SW 1271 (cell line): ENCODE measurements at regions not wholly inside any gene's neighbourhood (a gene's known extent, or its start where the extent isn't known, plus 50 kb on each side); places are given as distances from the start of the nearest gene placed in this dataset.

ENCODE experiments used
- DNase-seq, 2 experiments: peaks; one replicate each; lab custom pipeline; 2025; lab: John Stamatoyannopoulos, UW

GRCh38 chr15:53305101-53305500 is 454.4 kb downstream of the WDR72 start:
- no peak for DNase-seq

DNA sequence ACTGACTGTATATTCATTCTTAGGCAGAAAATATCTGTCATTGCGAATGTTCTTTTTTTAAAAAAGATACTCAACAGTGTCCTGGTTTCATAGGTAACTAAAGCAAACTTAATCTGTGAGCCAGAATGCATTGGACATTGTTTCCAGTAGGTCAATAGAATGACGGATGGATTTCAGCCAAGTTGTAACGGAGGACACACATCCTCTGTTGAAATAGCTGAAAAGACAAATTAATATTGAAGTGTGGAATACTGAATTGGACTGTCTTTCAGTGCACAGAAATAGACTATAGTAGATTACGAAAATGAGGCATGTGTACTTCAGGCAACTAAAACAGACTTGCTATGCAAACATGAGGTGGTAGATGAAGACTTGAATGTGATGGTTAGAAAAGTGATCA is 461.6 kb downstream of the WDR72 start:
- no peak for DNase-seq

DNA sequence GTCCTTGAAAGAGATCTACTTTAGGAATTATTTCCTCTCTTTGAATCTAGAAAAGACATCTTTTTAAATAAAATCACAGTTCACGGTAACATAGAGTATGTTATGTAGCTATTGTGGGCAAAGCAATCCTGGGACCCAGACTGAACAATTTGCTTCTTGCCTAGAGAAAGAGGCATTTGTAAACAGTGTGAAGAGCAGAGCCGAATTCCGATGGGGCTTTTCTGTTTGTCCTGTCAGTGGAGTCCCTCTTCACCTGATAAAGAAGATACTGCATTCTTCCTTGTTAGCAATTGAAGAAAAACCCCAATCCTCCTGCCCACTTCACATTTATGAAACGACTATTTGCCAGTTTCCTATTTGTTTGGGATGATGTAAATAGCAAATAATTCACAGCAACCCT is 462.9 kb downstream of the WDR72 start:
- no peak for DNase-seq

DNA sequence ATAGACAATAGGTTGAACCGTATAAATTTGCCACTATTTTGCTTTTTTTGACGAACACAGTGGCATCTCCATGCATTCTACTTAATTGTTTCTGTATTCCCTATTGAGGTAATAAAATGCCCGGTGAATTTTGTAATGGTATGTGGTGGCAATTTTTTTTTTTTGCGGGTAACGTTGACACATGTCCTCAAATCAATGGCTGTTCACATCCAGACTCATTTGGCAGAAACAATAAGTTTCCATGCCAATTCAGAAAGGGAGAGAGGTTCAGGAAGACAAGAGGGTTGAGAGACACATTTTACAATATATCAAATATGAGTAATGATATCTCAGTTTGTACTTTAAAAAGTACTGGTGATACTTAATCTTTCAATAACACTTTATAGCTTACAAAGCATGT is 463.9 kb downstream of the WDR72 start:
- no peak for DNase-seq

- DNase-seq, result no peak
Observed at GRCh38 chr15:53288542-53288941, 470.9 kb downstream of the WDR72 start.

- DNase-seq, result no peak
Observed at GRCh38 chr15:53274630-53275029, 484.5 kb upstream of the ONECUT1 start.

GRCh38 chr15:53272116-53272515 is 482.0 kb upstream of the ONECUT1 start:
- DNase-seq, result no peak

- DNase-seq, result no peak
Observed at GRCh38 chr15:53266176-53266575, 476.0 kb upstream of the ONECUT1 start.

- no peak for DNase-seq
Observed at GRCh38 chr15:53260647-53261046, 470.5 kb upstream of the ONECUT1 start.

DNA sequence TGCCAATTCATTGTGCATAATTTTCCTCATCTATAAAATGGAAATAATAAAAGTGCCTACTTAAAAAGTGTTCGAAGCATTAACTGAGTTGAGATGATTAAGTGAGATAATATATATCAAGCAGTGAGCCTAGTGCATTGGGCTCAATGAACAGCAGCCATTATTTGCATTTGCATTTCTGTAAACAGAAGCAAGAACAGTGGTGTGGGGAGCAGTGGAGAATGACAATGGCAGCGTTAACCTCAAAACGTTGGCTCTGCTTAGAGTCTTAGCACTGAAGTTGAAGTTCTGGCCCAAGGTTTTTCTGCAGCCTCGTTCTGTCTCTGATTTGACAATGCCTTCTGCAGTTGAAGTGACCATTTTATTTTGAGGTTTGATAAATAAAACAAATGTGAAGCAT is 466.3 kb upstream of the ONECUT1 start:
- no peak for DNase-seq

- DNase-seq, result no peak
Observed at GRCh38 chr15:53256043-53256442, 465.9 kb upstream of the ONECUT1 start.

- no peak for DNase-seq
Observed at GRCh38 chr15:53251996-53252395, 461.9 kb upstream of the ONECUT1 start.

GRCh38 chr15:53251523-53251922 is 461.4 kb upstream of the ONECUT1 start:
- no peak for DNase-seq

DNA sequence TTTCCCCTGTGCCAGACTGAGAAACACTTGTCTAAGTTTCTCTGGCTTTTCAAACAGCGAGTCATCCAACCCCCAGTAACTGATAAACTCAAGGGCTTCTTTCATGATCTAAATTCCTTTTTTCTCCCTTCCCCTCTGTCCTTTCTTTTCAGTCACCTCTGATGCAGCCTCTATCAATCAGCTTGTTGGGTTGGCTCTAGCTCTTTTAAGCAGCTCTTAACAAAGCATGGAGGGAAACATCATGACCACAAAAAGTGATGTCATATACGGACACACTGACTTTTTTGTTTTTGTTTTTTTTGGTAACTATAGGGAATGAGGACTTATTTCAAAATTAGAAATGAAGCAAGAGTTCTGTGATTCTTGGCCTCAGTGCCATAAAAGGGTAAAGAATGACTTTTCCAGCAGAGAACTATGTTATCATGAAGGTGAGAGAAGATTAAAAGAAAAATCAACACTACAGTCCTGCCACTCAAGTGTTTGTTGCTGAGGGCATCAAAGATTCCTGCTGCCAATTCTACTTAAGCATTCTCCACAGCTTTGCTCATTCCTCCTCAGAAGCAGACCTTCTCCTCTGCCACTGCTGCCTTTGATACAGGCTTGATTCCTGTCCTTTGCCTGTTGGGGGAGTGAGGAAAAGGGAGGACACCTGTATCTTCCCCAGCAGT is 457.0 kb upstream of the ONECUT1 start:
- DNase-seq, result no peak

DNA sequence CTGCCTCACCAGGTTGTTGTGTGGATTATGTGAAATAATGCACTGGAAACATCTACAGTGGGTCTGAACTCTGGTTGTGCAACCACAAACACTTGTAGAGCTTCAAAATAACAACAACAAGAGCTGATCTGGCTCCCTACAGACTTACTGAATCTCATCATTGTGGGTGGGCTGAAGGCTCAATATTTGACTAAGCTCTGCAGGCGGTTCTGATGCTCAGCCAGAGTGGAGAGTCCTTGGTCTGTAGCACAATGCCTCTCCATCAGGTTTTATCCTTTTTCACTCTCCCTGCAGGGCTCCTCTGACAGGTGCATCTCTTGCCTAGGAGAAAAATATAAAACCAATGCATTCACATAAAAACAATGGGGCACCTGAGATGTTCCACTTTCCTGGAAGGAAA is 456.3 kb upstream of the ONECUT1 start:
- no peak for DNase-seq

DNA sequence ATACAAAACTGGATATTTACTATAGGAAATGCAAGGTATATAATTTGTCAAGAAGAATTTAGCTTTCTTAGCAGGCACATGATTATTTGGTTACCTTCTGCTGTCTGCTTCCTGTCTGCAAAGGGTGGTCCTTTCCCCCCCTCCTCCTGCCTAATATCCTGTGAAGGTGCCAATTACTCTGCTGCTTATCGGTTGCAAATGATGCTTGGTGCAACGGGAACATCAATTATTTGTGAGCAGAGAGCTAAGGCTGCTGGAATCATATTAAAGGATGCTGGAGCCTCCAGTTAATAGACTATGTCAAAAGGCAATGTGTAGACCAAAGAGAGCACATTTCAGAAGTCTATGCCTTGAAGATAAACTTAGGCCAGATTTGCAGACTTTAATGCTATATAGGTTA is 443.7 kb upstream of the ONECUT1 start:
- no peak for DNase-seq

DNA sequence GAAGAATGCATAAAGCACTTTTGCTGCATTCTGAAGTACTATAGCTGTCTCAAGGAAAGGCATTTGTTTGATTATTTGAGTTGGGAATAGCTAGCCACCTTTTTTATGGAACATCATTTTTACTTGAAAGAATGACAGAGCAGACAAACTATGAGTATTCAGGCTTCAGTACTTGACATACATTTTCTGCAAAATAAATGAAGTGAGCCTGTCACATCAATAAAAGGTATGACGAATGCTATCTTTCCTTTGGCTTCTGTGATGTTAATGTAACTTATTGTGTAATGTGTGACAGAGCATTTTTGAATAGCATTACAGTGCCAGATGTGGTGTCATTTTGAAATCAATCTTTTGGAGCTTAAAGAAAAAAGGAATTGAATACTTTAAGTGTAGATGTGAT is 440.3 kb upstream of the ONECUT1 start:
- no peak for DNase-seq

- DNase-seq, result no peak
Observed at GRCh38 chr15:53226559-53226958, 436.4 kb upstream of the ONECUT1 start.

GRCh38 chr15:53225781-53226180 is 435.6 kb upstream of the ONECUT1 start:
- DNase-seq, result no peak

DNA sequence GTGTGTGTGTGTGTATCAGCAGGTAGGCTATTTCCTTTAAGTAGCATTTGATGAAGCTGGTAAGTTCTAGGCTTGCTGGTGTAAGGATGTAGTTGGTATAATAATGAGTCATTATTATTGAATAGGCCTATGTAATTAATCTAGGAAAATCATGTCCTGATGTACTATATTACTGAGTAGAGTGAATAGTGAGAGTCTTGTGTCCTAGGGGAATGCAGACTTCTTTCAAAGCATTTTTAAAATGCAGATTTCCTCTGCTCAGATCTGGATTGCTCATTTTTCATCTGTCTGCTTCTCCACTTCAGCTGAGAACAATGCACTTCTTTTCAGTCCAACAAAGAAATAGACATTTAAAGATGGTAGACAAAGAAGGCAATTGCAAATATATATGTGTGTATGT is 434.2 kb upstream of the ONECUT1 start:
- DNase-seq, result no peak

- DNase-seq, result no peak
Observed at GRCh38 chr15:53223815-53224214, 433.7 kb upstream of the ONECUT1 start.

- no peak for DNase-seq
Observed at GRCh38 chr15:53218666-53219580, 428.8 kb upstream of the ONECUT1 start.

- DNase-seq, result no peak
Observed at GRCh38 chr15:53216036-53216435, 425.9 kb upstream of the ONECUT1 start.

DNA sequence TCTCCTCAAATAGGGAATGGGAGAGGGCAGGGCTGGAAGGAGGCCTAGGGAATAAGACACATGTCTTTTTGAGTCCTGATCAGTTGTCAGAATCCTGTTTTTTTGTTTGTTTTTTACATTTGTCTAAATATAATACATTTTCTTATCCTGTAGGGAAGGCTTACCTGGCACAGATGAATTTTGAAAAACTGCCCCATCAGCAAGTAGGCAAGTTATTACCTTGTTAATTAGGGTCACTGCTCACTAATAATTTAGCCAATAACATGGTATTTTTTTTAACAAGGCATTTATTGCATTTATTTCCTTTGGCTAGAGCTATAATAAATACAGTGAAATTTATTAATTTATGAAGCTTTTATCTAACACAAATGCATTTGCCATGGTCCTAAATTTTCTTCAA is 423.2 kb upstream of the ONECUT1 start:
- no peak for DNase-seq
